ENCODE measurements at regions not wholly inside any gene's neighbourhood (a gene's known extent, or its start where the extent isn't known, plus 50 kb on each side); places are given as distances from the start of the nearest gene placed in this dataset.
"Not testable (repeated sequence)": the region's sequence is repeated elsewhere in the genome, so short reads cannot be mapped to it uniquely, and the experiment has no call there.

GRCh38 chr17:71850812-71851211 lies 270.0 kb upstream of the SOX9 start:
- no peak for DNase-seq

GRCh38 chr17:71855010-71855409 lies 265.8 kb upstream of the SOX9 start:
- DNase-seq, result no peak

GRCh38 chr17:71864755-71865154 lies 256.1 kb upstream of the SOX9 start:
- no peak for DNase-seq

GRCh38 chr17:71866095-71866494 lies 254.7 kb upstream of the SOX9 start:
- no peak for DNase-seq

GRCh38 chr17:71869293-71869692 lies 251.5 kb upstream of the SOX9 start:
- DNase-seq, result no peak

- DNase-seq, result no peak
Measured at GRCh38 chr17:71869841-71870545, 250.8 kb upstream of the SOX9 start.

GRCh38 chr17:71870546-71870862 lies 250.3 kb upstream of the SOX9 start:
- no peak for DNase-seq

- DNase-seq, result no peak
Measured at GRCh38 chr17:71872843-71873485, 247.9 kb upstream of the SOX9 start.

GRCh38 chr17:71874773-71875172 lies 246.0 kb upstream of the SOX9 start:
- not testable (repeated sequence) for DNase-seq

GRCh38 chr17:71878271-71878670 lies 242.5 kb upstream of the SOX9 start:
- no peak for DNase-seq

GRCh38 chr17:71878998-71879397 lies 241.8 kb upstream of the SOX9 start:
- DNase-seq, result no peak

GRCh38 chr17:71881041-71881440 lies 239.8 kb upstream of the SOX9 start:
- no peak for DNase-seq

- DNase-seq, result no peak
Measured at GRCh38 chr17:71881581-71881980, 239.2 kb upstream of the SOX9 start.

- DNase-seq, result no peak
Measured at GRCh38 chr17:71883258-71883657, 237.6 kb upstream of the SOX9 start.

GRCh38 chr17:71883845-71884244 lies 237.0 kb upstream of the SOX9 start:
- no peak for DNase-seq

- no peak for DNase-seq
Measured at GRCh38 chr17:71885662-71886061, 235.2 kb upstream of the SOX9 start.

- DNase-seq, result no peak
Measured at GRCh38 chr17:71899317-71899716, 221.5 kb upstream of the SOX9 start.

GRCh38 chr17:71900621-71901229 lies 220.1 kb upstream of the SOX9 start:
- DNase-seq, result no peak

GRCh38 chr17:71902894-71903506 lies 217.8 kb upstream of the SOX9 start:
- no peak for DNase-seq

GRCh38 chr17:71905376-71906031 lies 215.3 kb upstream of the SOX9 start:
- no peak for DNase-seq

- DNase-seq, result no peak
Measured at GRCh38 chr17:71909155-71909554, 211.7 kb upstream of the SOX9 start.

GRCh38 chr17:71910002-71910401 lies 210.8 kb upstream of the SOX9 start:
- no peak for DNase-seq

- no peak for DNase-seq
Measured at GRCh38 chr17:71914042-71914441, 206.8 kb upstream of the SOX9 start.

- no peak for DNase-seq
Measured at GRCh38 chr17:71914812-71915211, 206.0 kb upstream of the SOX9 start.
